Sigmoid colon (tissue), 4 donors: ENCODE measurements at regions not wholly inside any gene's neighbourhood (a gene's known extent, or its start where the extent isn't known, plus 50 kb on each side); places are given as distances from the start of the nearest gene placed in this dataset.

ENCODE experiments used
- EP300 ChIP-seq, 4 donors: sonication (generic); formaldehyde crosslinking; IDR thresholded peaks; one replicate each; pipeline ENCODE4 v1.6.1; 2017; ENCODE audit warnings: antibody characterized with exemption in 4 of 4
- POLR2A ChIP-seq, 2 donors: fragments of 450-650 bp; IDR thresholded peaks; one replicate each; pipeline ENCODE4 v1.6.1; 2016; ENCODE audit warnings: antibody characterized with exemption in 2 of 2, mild to moderate bottlenecking in 2 of 2, moderate library complexity in 2 of 2
- POLR2AphosphoS5 ChIP-seq, 4 donors: sonication (generic); formaldehyde crosslinking; IDR thresholded peaks; one replicate each; pipeline ENCODE4 v1.6.1; 2017; ENCODE audit warnings: antibody characterized with exemption in 4 of 4
- TF ChIP-seq, protein P1 (sequence below), 4 experiments: fragments of 450-650 bp in 3 of 4; fragments of 200-600 bp in 1 of 4; IDR thresholded peaks; one replicate each; pipeline ENCODE4 v1.5.1; 2016 to 2019; ENCODE audit warnings: antibody characterized with exemption in 4 of 4, mild to moderate bottlenecking in 3 of 4, moderate library complexity in 2 of 4

DNA sequence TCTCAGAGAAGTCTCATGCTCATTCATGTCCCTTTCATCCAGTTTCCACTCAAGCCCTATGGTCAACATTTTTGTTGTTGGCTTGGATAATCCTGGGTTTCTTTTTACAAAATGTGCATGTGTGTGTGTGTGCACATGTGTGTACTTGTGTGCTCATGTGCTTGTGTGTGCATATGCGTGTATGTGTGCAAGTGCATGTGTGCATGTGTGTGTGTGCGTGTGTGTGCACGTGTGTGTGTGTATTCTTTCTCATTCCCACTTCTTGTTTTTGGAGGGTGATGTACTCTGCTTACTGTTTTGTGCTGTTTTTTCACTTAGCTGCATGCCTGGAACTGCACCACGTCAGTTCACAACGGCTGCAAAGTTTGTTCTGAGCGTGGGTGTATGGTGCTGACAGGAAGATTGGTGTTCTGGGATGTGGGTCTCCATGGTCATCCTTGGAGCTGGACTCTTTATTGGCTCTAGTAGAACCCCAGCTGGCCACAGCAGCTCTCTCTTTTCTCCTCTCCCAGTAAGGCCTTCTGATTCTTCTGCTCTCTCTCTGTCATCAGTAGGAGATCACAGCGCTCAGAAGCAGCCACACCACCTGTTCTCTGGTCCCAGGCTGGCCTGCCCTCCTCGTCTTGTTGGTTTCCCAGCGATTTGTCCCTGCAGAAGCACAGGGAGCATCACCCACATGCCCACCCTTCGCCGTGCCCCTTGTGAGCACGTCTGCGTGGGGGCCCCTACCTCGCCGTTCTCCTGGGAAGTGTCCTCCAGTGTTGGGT lies 60.8 kb downstream of the SOX1 start:
- TF ChIP-seq POLR2A (IDR thresholded peaks at IDR 0.05), result no peak
- TF ChIP-seq, protein P1, sequence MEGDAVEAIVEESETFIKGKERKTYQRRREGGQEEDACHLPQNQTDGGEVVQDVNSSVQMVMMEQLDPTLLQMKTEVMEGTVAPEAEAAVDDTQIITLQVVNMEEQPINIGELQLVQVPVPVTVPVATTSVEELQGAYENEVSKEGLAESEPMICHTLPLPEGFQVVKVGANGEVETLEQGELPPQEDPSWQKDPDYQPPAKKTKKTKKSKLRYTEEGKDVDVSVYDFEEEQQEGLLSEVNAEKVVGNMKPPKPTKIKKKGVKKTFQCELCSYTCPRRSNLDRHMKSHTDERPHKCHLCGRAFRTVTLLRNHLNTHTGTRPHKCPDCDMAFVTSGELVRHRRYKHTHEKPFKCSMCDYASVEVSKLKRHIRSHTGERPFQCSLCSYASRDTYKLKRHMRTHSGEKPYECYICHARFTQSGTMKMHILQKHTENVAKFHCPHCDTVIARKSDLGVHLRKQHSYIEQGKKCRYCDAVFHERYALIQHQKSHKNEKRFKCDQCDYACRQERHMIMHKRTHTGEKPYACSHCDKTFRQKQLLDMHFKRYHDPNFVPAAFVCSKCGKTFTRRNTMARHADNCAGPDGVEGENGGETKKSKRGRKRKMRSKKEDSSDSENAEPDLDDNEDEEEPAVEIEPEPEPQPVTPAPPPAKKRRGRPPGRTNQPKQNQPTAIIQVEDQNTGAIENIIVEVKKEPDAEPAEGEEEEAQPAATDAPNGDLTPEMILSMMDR (IDR thresholded peaks at IDR 0.05), result no peak
- no peak for TF ChIP-seq POLR2AphosphoS5 (IDR thresholded peaks at IDR 0.05)
- TF ChIP-seq EP300 (IDR thresholded peaks at IDR 0.05), result no peak
